T1000 (cell line): ENCODE measurements at regions not wholly inside any gene's neighbourhood (a gene's known extent, or its start where the extent isn't known, plus 50 kb on each side); places are given as distances from the start of the nearest gene placed in this dataset.

Experiments used
- DNase-seq: peaks from one replicate; lab custom pipeline; 2025; ENCODE audit warnings: mixed read lengths; lab: John Stamatoyannopoulos, UW

DNA sequence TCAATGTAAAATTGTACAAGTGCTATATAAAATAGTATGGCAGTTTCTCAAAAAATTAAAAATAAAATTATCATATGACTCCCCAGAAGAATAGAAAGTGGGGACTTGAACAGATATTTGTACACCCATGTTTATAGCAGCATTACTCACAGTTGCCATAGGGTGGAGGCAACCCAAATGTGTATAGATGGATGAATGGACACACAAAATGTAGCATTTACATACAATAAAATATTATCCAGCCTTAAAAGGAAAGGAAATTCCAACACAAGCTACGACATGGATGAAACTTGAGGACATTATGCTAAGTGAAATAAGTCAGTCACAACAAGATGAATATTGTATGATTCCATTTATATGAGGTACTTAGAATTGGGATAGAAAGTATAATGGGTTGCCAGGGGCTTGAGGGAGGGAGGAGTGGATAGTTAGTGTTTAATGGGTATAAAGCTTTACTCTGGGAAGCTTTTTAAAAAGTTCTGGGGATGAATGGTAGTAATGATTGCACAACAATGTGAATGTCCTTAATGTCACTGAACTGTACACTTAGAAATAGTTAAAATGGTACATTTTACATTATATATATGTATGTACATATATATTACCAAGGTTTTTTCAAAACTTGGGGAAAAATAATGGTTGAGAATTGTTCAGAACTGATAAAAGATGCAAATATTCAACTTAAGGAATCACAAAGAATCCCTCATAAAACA, 53.0 kb upstream of the ADORA3 start:
- no peak for DNase-seq

GRCh38 chr1:111559736-111560279, 56.4 kb upstream of the ADORA3 start:
- DNase-seq, result no peak

GRCh38 chr1:111561328-111561727, 57.9 kb upstream of the ADORA3 start:
- no peak for DNase-seq

- DNase-seq, result peak; percentile 19
Observed at GRCh38 chr1:111563619-111564018, 56.0 kb upstream of the RAP1A start.

DNA sequence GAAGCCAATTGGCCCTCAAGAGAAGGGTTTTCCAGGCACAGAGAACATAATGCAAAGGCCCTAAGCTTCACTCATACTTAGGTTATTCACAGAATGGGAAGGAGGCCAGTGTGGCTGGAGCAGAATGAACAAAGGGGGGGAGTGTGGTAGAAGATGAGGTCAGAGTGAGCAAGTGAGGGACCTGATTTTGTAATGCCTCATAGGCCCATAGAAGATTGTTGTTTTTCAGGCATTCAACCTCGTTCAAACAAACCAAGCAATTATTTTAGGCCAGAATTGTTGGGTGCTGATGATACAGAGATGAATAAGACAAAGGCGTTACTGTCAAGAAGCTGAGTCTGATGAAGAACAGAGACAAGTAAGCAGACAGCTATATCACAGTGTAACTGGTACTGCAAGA, 54.5 kb upstream of the RAP1A start:
- peak; percentile 41 for DNase-seq

DNA sequence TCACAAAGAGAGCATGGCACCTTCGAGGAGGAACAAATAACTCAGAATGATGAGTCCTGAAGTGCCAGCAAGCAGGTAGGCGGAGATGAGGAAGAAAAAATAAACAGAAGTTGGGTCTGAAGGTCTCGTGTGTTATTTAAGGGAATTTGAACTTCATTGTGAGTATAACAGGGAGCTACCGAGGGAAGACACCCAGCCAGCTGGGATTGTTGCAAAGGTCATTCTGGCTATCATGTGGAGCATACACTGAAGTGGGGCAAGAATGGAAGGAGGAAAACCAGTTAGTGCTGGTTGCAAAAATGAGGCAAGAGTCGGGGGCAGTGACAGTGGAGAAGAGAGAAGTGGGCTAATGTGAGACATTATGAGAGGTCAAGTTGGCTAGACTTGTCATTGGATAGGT, 53.6 kb upstream of the RAP1A start:
- no peak for DNase-seq

DNA sequence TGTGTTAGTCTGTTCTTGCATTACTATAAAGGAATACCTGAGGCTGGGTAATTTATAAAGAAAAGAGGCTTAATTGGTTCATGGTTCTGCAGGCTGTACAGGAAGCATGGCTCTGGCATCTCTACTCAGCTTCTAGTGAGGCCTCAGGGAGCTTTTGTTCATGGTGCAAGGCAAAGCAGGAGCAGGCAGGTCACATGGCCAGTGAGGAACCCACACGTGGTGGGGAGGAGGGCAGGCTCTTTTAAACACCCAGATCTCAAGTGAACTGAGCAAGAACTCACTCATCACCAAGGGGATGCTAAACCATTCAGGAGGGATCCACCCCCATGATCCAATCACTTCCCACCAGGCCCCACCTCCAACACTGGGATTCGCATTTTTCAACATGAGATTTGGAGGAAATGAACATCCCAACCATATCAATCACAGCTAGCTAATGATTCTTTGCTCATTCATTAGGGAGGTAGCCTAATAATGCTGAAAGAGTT, 51.4 kb upstream of the RAP1A start:
- no peak for DNase-seq
